ENCODE measurements at regions not wholly inside any gene's neighbourhood (a gene's known extent, or its start where the extent isn't known, plus 50 kb on each side); places are given as distances from the start of the nearest gene placed in this dataset.

DNA sequence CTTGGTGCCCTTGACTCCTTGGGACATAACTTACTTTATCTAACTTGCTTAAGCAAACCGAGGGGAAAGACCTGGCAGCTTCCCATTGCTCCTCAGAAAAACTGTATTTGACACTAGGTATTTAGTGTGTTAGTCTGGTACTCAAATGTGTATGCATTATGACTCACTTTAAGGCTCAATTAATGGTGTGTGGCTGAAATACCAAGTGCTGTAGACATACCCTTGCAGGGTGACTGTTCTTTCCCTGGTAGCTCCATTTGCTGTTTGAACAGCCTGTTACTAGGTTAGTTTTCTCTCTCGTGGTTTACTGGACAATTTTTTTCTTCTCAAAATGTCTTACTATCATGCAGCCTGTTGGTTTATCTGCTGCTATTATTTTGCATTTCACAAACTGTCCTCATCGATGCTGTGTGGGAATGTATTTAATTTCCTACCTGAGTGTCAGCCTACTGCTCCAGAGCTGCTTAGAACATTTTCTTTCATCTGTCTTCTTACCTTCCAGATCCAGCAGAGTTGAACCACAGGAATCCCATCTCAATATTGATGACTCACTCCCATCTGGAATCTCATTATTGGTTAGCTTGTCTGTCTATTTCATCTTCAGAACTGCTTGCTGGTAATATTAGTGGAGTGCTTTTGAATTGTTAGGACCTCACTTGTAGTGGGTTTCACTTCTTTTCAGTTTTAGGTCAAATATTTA, 158.0 kb upstream of the FAT1 start:
- FAIRE-seq, result no peak
- H3K27ac ChIP-seq (ENCODE audit: low read depth, low read length), result no peak overlapping the region

More for the DNA sequence above, 158.0 kb upstream of the FAT1 start:
- peaks cover 0 to 4% of the 10 kb centered on the region in 2 experiments; a peak in 1 of 4 replicates for H3K79me2 ChIP-seq (ENCODE audit: control insufficient read depth in 1 of 2, insufficient read depth in 2 of 2, low read length in 2 of 2)
- H3K79me1 ChIP-seq (ENCODE audit: low read depth, low read length), result no peaks in the 10 kb centered on the region
- no peak overlapping the region for H3K4ac ChIP-seq (replicated peaks; ENCODE audit: insufficient read length, low read depth, low read length)
- DNase-seq (ENCODE audit: low read depth in 1 of 2, low spot score in 2 of 2), result no peak
- H4K8ac ChIP-seq (ENCODE audit: extremely low read depth, insufficient read depth, low read length), result no peak overlapping the region
- H3K27me3 ChIP-seq (replicated peaks in 1 of 4; ENCODE audit: control insufficient read depth in 3 of 4, extremely low read depth in 1 of 4, insufficient read depth in 3 of 4, low read length in 3 of 4), result no peaks in the 10 kb centered on the region
- H4K20me1 ChIP-seq (replicated peaks in 1 of 2; ENCODE audit: control insufficient read depth in 1 of 2, insufficient read depth in 2 of 2, low read length in 2 of 2), result no peaks in the 10 kb centered on the region
- peaks cover 0 to 8% (median under 1%) of the 10 kb centered on the region in 4 experiments; a peak in 3 of 7 replicates for H3K4me1 ChIP-seq (replicated peaks in 1 of 4; ENCODE audit: control insufficient read depth in 3 of 4, insufficient read depth in 4 of 4, low read length in 3 of 4)
- no peaks in the 10 kb centered on the region for H3K9me3 ChIP-seq (ENCODE audit: insufficient read depth in 2 of 2, low read depth in 1 of 2, low read length in 1 of 2)
- no peak overlapping the region for H3K56ac ChIP-seq (replicated peaks; ENCODE audit: insufficient read length, low read depth, low read length)
- no peak overlapping the region for H2BK5ac ChIP-seq (ENCODE audit: low read depth, low read length)
- 92% methylated on average over 3 of the region's 3 CpGs; no CpG with 5 or more reads in 1 of the 2 experiments for WGBS, 2 experiments (ENCODE audit: extremely low coverage in 1 of 2, insufficient coverage in 1 of 2, insufficient read length in 1 of 2, insufficient replicate concordance in 2 of 2, low coverage in 1 of 2, low lambda C conversion rate in 2 of 2, missing lambda C conversion rate in 1 of 2)
- ChIA-PET CTCF (ENCODE audit: partially characterized antibody) (interaction anchor here (1.0 kb wide), 1 partner anchor 22 kb away, joined by 4 read pairs; no protein-coding TSS in a partner anchor), POLR2A (ENCODE audit: partially characterized antibody) (no interaction called here)
- peaks cover 3% of the 10 kb centered on the region; the same call in 1 of the 2 replicates for H3K23me2 ChIP-seq (ENCODE audit: low read depth, low read length)
- no peak overlapping the region for H3K14ac ChIP-seq (ENCODE audit: insufficient read length)
- H3K23ac ChIP-seq (ENCODE audit: insufficient read length), result no peak overlapping the region
- H3K9ac ChIP-seq (replicated peaks in 1 of 4; ENCODE audit: extremely low read depth in 1 of 4, low read depth in 3 of 4, low read length in 3 of 4), result no peak overlapping the region
- H3K18ac ChIP-seq (ENCODE audit: extremely low read depth, low read length), result no peak overlapping the region
- H2AK5ac ChIP-seq (ENCODE audit: low read depth, low read length), result no peak overlapping the region
- H2BK12ac ChIP-seq (ENCODE audit: low read depth, low read length), result no peak overlapping the region
- no peak overlapping the region for H2BK120ac ChIP-seq (replicated peaks; ENCODE audit: low read depth, low read length)
- H4K91ac ChIP-seq (replicated peaks; ENCODE audit: insufficient read length, low read length), result no peak overlapping the region
- no peak overlapping the region for H3K4me3 ChIP-seq (ENCODE audit: extremely low read depth in 1 of 4, insufficient read depth in 2 of 4, low read depth in 3 of 4, low read length in 4 of 4)
- no peak overlapping the region for H2AFZ ChIP-seq (ENCODE audit: low read length)
- H2BK20ac ChIP-seq (ENCODE audit: low read length), result no peak overlapping the region
- H3K4me2 ChIP-seq (ENCODE audit: insufficient read depth in 1 of 2, low read depth in 2 of 2, low read length in 2 of 2), result no peak overlapping the region
- no peaks in the 10 kb centered on the region for H3K36me3 ChIP-seq (ENCODE audit: control insufficient read depth in 2 of 4, insufficient read depth in 4 of 4, low read length in 3 of 4)
- TF ChIP-seq EP300 (IDR thresholded peaks at IDR 0.05; ENCODE audit: borderline replicate concordance in 1 of 2, low read depth in 2 of 2, low read length in 2 of 2) (no peak), RNF2 (IDR thresholded peaks at IDR 0.05; ENCODE audit: borderline replicate concordance, low read depth, low read length, missing control alignments, poor library complexity, severe bottlenecking) (no peak), SP2 (IDR thresholded peaks at IDR 0.05; ENCODE audit: low read length) (no peak)
- TF ChIP-seq, protein P1, sequence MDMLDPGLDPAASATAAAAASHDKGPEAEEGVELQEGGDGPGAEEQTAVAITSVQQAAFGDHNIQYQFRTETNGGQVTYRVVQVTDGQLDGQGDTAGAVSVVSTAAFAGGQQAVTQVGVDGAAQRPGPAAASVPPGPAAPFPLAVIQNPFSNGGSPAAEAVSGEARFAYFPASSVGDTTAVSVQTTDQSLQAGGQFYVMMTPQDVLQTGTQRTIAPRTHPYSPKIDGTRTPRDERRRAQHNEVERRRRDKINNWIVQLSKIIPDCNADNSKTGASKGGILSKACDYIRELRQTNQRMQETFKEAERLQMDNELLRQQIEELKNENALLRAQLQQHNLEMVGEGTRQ (IDR thresholded peaks at IDR 0.05; ENCODE audit: low read length), result no peak
- no peak overlapping the region for H4K5ac ChIP-seq (ENCODE audit: insufficient read length, low read depth, low read length)
- H2BK15ac ChIP-seq (ENCODE audit: low read length), result no peak overlapping the region

Measured in H1 (cell line).